ENCODE measurements at regions not wholly inside any gene's neighbourhood (a gene's known extent, or its start where the extent isn't known, plus 50 kb on each side); places are given as distances from the start of the nearest gene placed in this dataset.
"Not testable (repeated sequence)": the region's sequence is repeated elsewhere in the genome, so short reads cannot be mapped to it uniquely, and the experiment has no call there.

DNA sequence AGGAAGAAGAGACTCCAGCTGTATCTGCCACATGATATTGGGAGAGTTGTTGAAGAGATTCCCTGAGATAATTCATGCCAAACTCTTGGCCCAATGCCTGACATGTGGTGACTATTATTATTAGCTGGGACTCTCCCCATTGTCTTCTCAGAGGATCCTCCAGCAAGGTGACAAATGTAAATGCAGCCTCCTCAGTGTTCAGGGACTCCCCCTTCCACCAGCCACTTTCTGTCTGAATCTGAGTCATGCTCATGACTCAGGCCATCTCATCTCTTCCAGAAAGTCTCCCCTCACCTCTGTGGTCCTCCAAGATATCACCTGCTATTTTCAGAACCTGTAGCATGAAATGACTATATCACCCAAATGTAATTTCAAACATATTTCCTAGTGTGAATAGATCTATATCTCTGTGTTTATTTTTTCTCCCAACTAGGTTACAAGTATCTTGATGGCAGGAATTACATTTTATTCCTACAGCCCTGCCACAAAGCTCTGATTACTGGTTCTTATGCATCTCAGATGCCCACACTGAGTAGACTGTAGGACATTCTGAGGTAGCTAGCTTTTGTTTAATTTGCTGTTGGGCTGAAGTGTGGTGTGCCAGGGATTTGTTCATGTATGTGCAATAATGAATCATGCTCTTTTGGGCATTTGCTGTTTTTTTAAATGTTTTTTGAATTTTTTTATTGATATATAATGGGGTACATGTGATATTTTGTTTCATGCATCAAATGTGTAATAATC is 126.6 kb upstream of the IL12B start:
- DNase-seq: no peak

DNA sequence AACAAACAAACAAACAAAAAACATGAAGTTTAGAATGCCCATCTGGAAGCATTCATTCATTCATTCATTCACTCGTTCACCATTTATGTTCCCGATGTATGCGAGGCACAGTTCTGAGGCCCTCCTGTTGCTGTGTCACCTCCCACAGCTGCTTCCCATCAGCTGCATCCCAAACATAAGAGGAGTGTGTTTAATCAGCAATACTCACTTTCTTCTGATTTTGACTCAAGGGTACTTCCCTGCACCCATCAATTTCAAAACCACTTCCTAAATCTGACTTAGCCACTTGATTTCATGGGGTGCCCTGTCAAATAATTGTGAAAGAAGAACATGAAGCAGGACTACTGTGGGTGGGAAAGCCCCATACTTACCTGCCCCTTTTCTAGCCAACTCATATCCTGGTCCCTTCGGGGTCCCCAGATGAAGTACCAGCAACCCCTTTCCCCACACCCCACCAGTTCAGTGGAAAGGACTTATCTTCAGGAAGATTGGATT is 128.0 kb upstream of the IL12B start:
- DNase-seq: peak; percentile 8

- no peak for DNase-seq
Measured at GRCh38 chr5:159459132-159459627, 128.9 kb upstream of the IL12B start.

- no peak for DNase-seq
Measured at GRCh38 chr5:159459951-159460538, 129.8 kb upstream of the IL12B start.

GRCh38 chr5:159463590-159464321 is 133.5 kb upstream of the IL12B start:
- DNase-seq: no peak

- DNase-seq: no peak
Measured at GRCh38 chr5:159465604-159466003, 135.3 kb upstream of the IL12B start.

DNA sequence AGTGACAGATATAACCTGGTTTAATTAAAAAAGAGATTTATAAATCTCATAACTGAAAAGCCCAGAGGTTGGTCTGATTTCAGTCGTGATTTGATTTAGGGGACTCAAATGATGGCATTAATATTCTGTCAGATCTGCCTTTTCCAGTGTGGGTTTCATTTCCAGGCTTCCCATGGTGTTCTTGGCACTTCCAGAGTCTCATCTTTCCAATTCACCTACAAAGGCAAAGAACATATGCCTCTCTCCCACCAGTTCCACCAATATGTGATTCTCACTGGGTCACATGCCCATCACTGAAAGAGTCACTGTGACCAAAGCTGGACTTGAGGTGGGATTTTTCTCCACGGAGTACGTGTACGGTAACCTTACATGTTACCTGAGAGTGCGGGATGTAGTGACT is 137.4 kb upstream of the IL12B start:
- no peak for DNase-seq

DNA sequence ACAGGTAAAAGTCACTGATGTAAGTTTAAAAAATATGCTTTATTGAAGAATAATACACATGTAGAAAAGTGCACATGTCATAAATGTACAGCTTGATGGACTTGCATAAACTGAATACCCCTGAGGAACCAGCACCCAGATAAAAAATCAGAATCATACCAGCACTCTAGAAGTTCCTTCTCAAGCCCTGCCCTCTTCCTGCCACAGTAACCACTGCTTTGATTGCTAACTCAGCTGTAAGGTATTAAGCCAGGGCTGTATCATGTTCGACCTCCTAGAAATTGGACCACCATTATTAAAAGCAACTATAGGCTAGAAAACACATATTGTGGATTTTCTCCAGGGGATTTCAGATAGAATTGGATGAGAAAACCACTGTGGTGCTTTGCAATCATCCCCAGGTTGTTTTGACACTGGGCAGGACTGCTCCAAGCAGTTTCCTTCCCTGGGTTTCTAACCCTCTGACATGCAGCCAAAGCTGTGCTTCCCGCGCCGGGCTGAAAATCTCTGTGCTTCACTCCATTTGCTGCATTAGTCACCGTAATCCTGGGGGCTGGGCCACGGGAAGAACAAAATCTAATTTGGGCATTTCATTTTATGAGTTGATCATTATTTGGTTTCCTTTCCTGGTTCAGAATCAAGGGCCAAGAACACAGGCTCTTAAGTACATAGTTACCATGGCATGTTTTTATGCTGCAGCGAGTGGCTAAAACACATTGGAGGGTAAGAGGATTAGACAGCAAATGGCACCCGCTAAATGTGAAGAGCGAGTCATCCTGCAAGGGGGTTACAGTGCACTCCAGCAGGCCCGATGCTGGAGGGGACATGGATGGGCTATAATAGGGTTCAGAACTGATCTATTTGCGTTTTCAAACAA is 139.4 kb upstream of the IL12B start:
- peak; percentile 47 for DNase-seq

DNA sequence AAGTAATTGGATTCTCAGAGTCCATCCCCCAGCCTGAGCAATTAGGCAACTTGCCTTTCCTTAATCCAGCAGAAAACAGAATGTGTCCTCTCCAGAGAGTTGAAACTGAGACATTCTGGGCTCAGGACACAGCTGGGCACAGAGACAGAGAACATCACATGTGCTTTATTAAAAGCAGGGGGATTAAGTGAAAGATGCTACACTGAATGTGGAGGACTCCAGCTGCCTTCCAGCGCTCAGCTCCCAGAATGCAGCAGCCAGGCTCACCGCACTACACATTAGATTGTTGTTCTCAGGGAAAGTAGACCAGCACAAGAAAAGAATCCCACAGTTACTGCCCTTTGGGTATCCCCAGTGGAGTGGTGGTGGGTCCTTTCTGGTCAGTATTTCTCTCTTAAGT is 141.6 kb upstream of the IL12B start:
- no peak for DNase-seq

DNA sequence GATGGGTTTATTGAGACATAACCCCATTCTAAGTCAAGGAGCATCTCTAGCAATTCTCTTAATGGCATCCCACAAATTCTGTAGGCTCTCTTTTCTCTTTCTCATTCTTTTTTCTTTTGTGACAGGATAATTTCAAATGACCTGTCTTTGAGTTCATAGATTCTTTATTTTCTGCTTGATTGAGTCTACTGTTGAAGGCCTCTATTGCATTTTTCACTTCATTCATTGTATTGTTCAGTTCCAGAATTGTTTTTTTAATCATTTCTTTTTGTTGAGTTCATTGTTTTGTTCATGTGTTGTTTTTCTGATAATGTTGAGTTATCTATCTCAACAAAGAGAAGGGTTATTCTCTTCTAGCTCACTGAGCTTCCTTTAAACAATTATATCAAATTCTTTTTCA is 144.7 kb upstream of the IL12B start:
- no peak for DNase-seq

- DNase-seq: peak; percentile 36
Measured at GRCh38 chr5:159478950-159479349, 148.7 kb upstream of the IL12B start.

DNA sequence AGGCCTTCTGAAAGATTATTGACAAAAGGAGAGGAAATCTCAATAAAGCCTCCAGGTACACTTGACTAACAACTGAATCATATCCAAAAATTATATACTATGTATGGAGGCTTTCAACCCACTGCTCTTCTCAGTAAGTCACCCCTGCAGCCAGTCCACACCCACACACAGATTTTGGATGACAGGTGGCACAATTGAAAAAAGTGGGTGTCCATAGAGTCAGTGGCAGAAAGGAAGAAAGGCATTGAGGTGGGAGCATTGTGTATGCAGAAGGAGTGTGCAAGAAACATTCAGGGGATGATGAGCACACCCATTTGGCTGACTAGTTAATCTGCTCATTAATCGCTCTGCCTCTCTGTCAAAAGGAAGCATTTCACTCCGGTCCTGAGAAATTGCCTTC is 150.6 kb upstream of the IL12B start:
- DNase-seq: no peak

GRCh38 chr5:159481751-159482150 is 151.5 kb upstream of the IL12B start:
- DNase-seq: no peak

- no peak for DNase-seq
Measured at GRCh38 chr5:159486836-159487235, 156.5 kb upstream of the IL12B start.

GRCh38 chr5:159488516-159488915 is 158.2 kb upstream of the IL12B start:
- DNase-seq: no peak

DNA sequence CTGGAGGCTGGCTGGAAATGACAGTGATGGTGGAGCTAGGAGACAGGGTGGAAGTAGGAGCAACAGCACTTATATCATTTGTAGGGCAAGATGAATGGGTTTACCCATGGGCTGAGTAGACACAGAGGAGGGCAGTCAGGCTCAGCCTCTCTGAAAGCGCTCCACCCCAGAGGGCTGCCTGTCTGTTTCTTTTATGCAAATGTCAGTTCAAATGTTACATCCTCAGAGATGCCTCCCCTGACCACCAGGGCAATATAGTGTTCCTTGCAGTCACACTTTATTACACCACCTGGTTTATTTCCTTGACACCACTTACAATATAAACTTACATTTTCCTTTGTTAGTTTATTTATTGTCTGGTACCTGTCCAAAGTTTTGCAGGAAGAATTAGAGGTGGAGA is 159.5 kb upstream of the IL12B start:
- DNase-seq: no peak

- DNase-seq: no peak
Measured at GRCh38 chr5:159490507-159490906, 160.2 kb upstream of the IL12B start.

DNA sequence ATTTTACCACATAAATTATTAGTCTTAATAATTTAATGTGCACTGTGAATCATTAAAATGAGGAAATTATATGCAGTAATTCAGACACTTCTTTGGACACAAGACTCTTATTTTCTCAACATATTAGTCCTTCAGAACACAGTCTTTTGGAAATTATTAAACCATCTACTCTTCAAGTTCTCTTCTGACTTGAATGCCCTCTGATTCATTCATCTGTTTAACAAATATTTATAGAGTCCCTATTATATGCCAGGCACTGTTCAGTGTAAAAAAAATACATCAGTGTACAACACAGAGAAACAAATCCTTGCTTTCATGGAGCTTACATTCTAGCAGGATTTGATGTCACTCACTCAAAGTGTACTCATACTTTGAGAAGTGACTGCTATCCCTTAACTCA is 163.4 kb upstream of the IL12B start:
- DNase-seq: no peak

- no peak for DNase-seq
Measured at GRCh38 chr5:159496773-159497172, 166.5 kb upstream of the IL12B start.

DNA sequence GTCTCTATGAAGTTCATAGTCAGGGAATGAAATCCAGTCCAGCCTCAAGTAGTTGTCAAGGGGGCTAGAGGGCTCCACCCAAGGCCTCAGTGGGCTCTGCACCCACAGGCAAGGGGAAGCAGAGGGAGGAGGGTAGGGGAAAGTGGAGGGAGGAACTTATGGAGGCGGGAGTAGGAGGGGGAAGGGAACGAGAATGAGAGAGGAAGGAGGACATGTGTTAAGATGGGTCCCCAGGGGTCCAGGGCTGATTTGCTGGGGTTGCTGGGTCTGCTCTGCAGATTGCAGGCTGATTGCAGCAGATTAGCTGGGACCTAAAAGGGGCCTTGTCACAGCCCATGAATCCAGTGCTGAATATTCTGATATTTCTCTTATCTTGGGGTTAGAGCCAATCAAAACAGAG is 166.9 kb upstream of the IL12B start:
- no peak for DNase-seq

- no peak for DNase-seq
Measured at GRCh38 chr5:159498630-159499029, 168.3 kb upstream of the IL12B start.

DNA sequence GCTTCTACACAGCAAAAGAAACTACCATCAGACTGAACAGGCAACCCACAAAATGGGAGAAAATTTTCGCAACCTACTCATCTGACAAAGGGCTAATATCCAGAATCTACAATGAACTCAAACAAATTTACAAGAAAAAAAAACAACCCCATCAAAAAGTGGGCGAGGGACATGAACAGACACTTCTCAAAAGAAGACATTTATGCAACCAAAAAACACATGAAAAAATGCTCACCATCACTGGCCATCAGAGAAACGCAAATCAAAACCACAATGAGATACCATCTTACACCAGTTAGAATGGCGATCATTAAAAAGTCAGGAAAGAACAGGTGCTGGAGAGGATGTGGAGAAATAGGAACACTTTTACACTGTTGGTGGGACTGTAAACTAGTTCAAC is 171.8 kb upstream of the IL12B start:
- DNase-seq: not testable (repeated sequence)

GRCh38 chr5:159503236-159503635 is 172.9 kb upstream of the IL12B start:
- no peak for DNase-seq
